Gastroesophageal sphincter (tissue), 3 donors: ENCODE measurements at regions not wholly inside any gene's neighbourhood (a gene's known extent, or its start where the extent isn't known, plus 50 kb on each side); places are given as distances from the start of the nearest gene placed in this dataset.

Source experiments
- CTCF ChIP-seq, 4 experiments: fragments of 200-600 bp in 2 of 4; fragments of 450-650 bp in 2 of 4; sonication (generic) in 1 of 4; IDR thresholded peaks; one replicate each; pipeline ENCODE4 v1.5.1; 2017 to 2019; ENCODE audit warnings: antibody characterized with exemption in 4 of 4, mild to moderate bottlenecking in 2 of 4, moderate library complexity in 2 of 4
- POLR2A ChIP-seq, 2 donors: fragments of 450-650 bp; IDR thresholded peaks; one replicate each; pipeline ENCODE4 v1.6.1; 2017; ENCODE audit warnings: antibody characterized with exemption in 2 of 2, mild to moderate bottlenecking in 2 of 2, moderate library complexity in 1 of 2
- POLR2AphosphoS5 ChIP-seq: sonication (generic); formaldehyde crosslinking; IDR thresholded peaks from one replicate; pipeline ENCODE4 v1.6.1; 2017; ENCODE audit warnings: antibody characterized with exemption

GRCh38 chrX:1754077-1754476 lies 139.2 kb downstream of the ASMT start:
- TF ChIP-seq CTCF (IDR thresholded peaks at IDR 0.05) (no peak), POLR2A (IDR thresholded peaks at IDR 0.05) (no peak), POLR2AphosphoS5 (no peak)
